Stimulated activated CD4-positive, alpha-beta T cell treated with anti-CD3 and anti-CD28 coated beads, Interleukin-1b, Interleukin-23, amount 100 ng/mL, for 1 hour (primary cell): ENCODE measurements at regions not wholly inside any gene's neighbourhood (a gene's known extent, or its start where the extent isn't known, plus 50 kb on each side); places are given as distances from the start of the nearest gene placed in this dataset.
A peak's percentile ranks its signal among the peaks of the same experiment; 100 is the strongest.

Source experiments
- DNase-seq, 2 donors: peaks; one replicate each; pipeline ENCODE4 v3.0.0-alpha.2; 2020; ENCODE audit warnings: low read depth in 2 of 2

DNA sequence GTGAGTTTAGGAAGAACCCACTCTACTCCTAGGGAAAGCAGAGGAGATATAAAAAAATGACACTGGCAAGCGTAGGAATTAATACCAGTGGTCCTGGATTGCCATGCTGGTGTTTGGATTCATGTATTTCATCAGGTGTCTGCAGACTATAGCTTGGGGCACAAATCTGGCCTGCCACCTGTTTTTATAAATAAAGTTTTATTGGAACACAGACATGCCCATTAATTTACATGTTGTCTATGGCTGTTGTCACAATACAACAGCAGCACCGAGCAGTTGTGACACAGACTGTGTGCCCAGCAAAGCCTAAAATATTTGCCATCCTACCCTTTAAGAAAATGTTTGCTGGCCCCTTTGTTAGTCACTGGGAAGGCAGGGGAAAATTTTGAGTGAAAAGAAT, 553.2 kb downstream of the VRK1 start:
- no peak for DNase-seq

DNA sequence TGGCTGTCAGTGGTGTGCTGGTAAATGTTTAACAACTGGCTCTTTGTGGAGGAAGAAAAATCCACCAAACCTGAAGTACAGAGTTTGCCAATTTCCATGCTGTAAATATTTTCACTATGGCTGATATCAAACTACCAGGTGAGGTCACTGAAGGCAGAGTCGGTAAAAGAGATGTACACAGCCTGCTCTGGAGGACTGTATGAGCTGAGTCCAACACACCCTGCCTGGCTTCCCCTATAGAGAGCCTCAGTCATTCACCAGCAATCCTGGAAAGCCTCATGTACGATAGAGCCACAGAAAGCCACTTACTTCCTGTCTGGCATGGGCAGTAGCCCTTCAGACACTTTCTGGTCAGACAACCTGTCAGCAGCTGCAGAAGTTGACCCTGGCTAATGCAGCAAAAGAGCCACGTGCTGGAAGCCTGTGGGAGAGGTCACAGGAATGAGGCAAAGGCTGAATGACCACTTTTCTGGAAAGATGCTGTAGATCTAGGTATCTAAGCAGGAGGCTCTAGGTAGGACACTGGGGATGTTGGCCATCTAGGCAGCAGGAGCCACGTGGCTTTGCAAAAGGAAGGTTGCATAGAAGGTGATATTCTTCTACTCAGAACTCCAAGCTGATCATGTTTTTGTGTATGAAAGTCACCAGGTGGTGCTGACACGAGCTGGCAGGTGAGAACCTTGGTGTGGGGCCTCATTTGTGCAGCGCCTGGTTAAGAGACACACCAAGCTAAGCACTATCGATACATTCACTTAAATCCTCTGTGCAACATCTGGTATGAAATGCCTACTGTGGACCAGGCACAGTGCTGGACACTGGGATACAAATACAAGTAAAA, 553.9 kb downstream of the VRK1 start:
- no peak for DNase-seq

DNA sequence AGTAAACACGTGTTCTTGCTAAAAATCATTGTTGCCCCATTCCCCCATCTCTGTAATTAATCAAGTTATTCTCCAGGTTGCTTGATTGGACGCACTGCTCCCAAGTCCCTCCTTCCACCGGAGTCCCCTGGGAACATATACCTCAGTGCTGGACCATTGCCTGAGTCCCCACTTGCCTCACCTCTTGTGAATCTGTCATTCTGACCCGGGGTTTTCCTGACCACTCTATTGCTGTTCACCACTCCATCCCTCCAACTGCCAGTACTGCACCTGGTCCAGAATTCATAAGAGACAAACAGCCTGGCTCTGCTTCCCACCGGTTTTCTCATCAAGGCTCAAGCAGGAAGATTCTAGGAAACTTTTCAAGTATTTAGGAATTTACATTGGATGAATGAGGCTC, 555.9 kb downstream of the VRK1 start:
- DNase-seq: no peak

DNA sequence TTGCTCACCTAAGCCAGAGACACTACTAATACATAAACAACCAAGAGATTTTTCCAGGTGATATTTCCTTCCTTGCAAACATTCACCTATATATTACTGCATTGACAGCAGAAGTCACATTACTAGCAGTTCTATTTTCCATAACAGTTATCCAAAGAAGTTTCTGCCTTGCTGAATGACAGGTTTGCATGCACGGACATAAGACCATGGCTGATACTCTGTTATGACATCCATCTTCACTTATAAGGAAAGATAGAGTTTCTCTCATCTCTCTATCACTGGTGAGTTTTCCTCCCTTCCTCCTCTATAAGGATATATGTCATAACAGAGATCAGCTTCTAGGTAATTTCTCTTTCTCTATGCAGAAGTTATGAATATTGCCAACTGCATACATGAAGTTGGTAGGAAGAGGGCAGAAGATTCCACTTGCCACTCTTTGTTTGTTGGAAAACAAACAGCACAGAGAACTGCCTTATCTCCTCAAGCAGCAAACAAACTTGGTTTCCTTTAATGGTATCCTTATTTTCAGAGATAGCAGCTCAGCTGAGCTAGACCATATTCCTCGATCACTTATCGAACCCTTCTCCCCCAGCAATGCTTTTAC, 557.0 kb downstream of the VRK1 start:
- DNase-seq: no peak

DNA sequence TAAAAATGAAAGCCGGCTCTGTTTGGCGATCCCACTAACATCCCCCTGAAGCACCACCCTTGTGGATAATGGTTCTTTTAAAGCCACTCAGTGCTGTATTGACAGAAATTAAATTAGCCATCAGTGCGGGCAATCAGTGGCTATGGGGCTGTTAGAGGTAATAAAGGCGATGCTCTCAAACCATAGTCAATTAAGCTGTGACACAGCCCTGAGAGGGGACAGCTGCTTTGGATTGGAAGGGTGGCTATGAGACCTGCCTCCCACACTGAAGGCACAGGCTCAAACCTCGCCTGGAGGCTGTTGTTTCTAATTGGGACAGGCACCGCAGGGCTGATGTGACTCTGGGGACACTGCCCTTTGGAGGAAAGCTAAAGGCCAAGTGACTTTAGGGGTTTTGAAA, 562.2 kb downstream of the VRK1 start:
- DNase-seq: no peak

DNA sequence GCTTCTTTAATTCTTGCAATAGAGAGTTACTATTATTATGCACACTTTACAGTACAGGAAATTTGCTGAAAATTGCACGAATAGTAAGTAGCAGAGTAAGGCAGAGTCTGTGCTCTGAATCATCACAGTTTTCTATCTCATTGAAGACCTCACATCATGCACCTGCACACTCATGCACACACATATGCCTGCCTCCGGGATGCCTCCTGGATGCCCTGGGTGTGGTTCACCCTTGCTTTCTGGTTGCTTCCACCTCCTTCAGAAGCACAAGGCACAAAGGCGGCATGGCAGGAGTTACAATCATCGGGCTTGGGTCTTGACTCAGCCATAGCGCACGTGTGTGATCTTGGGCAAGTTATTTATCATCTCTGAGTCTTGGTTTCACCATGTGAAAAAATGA, 564.0 kb downstream of the VRK1 start:
- no peak for DNase-seq

DNA sequence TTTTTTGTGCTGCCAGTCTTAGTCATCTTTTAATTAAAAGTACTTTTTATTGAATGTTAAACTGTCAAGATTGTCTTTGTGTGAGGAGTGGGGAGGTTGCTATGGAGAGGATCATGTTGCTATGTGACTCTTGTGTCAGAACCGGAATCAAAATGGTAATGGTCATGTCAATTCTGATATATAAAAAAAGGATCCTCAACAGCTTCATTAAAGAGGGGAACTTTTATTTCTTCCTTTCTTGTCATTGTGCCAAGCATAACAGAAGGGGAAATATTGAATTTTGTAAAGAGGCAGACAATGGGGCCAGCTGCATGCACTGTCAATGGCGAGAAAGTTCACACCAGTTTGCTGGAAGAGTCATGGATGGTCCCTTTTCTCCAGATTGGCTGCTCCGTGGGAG, 564.8 kb downstream of the VRK1 start:
- no peak for DNase-seq

DNA sequence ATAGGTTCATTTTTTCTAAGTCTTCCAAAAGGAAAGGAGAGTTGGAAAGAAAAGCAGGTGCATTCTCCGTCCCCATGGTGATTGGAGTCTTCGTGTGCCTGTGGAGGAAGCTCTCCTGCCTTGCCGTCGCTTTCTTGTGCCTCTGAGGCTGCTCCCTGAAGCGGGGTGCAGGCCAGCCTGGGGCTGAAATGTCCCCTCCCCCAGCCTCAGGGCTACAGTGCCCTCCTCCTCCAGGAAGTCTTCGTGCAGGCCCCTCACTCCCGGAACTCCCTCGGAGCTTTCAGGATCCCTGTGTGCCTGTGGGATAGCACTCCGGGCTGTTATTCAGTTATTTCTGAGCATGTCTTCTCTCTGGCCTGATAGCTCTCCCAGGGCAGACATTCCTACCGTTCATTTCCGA, 569.2 kb downstream of the VRK1 start:
- no peak for DNase-seq

DNA sequence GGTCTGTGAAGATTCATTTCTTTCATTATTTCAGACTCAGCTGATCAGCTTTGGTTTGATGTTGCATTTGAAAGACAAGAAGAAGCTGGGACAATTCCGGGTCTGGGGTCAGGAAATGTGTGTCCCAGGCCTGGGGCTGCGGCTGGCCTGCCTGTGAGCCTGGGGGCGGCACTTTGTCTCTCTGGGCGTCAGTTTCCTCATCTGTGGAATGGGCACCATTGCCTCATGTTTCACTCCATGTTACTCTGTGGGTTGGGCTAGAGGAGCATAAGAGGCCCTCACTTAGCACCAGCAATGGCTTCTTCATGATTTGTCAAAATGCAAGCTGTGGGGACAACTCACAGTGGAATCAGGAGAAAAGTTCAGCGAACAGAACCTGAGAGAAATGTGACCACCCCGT, 570.1 kb downstream of the VRK1 start:
- DNase-seq: no peak

DNA sequence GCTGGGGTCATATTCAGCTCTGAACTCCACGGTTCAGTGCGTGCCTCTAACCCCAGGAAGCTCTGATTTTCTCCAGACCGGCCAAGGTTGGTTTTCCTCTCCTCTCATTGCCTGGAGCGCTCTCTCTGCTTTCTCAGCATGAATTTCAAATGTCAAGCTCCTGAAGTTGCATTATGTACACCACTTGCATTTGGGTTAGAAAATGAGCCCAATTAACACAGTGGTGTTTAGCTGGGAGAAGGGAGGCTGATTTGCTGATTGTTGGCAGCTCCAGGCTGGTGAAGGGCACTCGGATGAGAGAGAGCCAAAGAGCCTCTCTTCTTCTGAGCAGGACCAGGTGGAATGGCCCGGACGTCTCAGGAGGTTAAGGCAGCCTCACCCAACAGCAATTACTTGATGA, 570.9 kb downstream of the VRK1 start:
- DNase-seq: no peak

DNA sequence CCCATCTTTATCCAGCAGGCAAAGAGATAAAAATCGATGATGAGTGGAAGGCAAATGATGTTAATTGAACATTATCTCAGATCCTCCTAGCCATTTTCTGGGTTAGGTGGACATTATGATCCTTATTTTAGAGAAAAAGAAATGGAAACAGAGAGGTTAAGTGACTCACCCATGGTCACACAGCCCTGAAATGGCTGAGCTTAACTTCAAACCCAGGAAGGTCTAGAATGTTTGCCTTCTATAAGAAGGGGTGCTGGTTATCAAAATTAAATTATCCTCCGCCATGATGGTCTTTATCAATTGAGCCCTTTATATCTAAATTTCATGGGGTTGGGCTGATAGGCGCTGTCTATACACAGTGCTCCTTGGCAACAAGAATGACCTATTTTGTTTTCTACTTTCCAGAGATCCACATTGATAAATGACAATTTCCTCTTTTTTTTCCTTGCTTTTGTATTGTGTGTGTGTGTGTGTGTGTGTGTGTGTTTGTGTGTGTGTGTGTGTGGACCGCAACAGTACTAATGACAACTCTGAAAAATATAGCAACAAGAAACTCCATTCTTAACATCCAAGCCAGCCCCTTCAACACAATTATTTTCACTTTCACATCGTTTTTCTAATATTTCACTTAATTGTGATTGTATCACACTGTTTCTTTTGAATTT, 571.9 kb downstream of the VRK1 start:
- no peak for DNase-seq

DNA sequence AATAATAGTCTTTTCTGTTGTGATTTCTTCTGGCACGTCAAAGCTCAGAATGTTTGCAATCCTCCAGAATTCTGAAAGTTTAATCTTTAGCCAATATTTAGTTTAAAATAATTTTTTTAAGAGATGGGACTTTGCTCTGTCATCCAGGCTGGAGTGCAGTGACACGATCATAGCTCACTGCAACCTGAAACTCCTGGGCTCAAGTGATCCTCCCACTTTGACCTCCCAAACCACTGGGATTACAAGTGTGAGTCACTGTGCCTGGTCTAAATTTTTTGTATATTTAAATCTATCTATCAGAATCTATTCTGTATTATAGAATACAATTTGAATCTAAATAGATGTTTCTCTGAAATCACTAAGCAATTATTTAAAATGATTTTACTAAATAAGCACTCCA, 572.7 kb downstream of the VRK1 start:
- no peak for DNase-seq

DNA sequence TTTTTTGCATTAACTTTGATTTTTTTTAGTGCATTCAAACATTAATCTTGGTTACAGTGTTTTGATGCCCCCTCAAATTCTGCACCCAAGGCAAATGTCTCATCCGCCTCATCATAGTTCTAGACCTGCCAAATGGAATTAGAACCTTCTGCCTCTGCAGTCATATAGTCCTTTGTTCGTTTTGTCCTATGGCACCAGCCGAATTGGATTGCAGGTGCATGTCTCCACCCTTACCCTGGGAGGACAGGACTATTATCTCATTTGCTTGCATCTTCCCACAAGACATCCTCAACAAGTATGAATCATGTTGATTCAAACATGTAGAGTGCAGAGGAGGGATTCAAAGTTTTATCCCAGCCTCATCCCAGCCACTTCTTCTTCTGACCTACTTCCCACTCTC, 579.1 kb downstream of the VRK1 start:
- DNase-seq: no peak

DNA sequence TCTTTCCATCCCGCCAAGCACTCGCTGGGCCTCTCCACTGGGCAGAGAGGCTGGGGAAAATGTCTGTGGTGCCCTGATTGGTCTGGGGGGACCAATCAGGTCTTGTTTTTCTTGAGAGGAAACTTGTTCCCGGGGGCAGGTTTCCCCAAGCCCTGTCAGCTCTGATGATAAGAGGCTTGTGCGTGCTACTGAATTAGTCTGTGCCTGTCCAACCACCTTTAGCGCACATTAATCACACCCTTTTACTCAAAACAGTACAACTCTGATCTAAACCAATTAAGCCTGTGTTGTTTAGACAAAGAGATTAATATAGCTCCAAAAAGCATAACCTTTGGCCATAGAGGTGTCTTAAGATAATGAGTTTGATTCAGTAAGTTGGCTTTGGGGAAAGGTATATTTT, 580.4 kb downstream of the VRK1 start:
- no peak for DNase-seq

DNA sequence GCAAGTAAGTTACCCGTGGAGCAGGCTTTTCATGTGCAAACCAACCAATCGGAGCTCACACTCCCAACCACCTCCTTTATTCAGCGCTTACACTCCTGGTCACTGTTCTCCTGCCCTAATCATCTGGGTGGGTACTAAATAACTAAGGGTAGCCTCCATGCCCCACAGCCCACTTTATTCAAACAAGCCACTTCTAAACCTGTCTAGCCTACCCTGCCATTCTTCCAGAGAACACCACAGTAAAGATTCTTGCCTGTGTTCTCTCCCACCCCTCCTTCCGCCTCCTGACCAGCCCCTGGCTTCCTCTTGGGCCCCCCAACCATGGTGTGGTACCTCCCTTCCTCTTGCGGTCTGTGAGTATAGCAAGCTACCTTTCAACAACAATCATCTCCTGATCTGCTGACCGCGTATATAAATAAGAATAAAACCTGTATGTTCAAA, 581.9 kb downstream of the VRK1 start:
- no peak for DNase-seq

DNA sequence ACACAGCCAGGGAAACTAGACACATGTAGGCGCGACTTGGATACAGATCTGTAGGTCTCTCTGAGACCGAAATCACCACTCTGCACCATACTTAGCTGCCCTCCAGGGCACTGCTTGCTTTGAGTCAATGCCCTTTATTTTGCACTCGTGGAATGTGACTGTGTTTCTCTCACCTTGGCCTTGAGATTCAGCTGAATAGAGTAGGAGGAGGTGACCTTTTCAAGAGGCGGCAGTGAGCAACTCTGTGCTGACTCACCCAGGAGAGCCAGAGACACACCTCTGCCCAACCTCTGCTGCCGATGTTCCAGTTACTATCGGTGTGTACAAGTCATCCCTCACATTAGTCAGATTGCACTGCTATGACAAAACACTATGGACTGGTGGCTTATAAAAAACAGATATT, 583.4 kb downstream of the VRK1 start:
- peak; percentile 8 to 28 for DNase-seq

DNA sequence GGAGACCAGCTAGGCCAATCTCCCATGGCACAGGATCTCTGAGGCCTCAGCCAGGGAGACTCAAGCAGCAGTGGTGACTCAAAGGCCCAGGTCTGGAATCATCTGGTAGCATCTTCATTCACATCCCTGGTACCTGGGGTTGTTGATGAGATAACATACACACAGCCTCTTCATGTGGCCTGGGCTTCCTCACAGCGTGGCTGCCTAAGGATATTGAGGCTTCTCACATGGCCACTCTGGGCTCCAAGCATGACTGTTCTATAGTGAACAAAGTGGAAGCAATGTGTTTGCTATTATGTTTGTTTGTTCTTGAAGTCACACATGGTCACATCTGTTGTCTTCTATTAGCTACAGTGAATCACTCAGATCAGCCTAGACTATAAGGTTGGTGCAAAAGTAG, 584.1 kb downstream of the VRK1 start:
- no peak for DNase-seq

DNA sequence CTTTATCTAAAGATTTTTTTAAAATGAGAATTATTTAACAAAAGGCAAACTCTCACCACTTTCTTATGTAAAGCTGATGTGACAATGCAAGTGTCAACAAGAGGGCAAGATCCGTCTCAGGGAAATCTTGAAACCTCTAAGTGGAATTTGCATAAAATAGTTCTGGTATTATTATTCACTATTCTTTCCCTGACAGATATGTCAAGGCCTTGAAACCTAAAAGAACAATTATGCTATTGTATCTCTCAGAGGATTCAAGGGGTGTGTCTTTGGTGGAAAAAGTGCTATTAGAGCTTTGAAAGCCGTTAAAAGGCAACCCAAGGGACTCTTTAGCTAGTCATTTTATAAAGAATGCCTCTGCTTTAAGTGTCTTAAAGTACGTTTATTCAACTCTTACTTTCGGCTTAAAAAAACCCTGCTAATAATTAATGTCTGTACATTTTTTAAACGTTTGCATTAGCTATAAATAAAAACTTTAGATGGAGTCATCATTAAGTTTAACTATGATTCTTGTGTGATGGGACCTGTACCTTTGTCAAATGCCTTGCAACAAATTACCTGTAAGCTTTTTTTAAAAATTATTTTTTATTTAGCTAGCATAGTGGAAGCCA, 585.5 kb downstream of the VRK1 start:
- DNase-seq: no peak

DNA sequence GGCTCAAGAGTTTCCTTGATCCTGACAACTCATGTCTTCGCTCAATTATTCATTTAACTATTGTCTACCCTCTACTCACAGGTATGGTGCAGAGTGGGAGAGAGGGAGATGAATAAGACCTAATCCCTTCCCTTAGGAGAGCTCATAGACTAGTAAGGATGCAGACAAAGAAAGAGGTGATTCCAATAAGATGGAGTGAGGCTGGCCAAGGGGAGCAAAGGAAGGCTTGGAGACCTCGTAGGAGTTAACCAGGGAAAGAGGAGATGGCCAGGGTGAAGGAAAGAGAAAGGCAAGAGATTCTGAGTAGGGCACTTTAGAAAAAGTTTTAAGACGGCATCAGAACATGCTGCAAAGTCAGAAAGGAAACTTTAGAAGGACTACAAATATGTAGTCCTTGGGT, 588.5 kb downstream of the VRK1 start:
- DNase-seq: no peak

DNA sequence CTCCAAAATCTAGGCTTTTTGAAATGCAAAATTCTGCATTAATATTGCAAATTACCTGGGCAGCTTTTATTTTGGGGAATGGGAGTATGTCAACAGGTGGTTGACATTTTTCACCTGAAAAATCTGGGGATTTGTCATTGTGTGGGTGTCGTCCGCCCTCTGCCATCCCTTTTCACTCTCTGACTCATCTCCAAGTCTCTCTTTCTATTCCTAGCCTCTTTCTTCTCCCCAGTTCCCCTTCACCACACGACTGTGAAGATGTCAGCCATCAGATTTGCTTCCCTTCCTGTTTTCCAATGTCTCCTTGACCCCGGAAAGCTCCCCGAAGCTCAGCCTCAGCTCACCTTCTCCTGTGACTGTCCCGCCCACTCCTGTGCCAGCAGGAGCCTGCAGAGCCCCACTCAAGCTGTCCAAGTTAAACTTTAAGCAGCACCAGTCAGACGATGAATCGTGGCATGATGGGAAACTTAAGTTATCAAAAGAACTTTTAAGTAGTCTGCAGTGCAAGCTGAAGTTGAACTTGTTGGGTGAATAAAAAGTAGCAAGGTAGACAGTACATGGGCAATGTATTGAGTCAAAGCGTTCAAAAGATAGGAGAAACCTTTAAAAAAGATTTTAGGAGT, 590.2 kb downstream of the VRK1 start:
- DNase-seq: no peak

DNA sequence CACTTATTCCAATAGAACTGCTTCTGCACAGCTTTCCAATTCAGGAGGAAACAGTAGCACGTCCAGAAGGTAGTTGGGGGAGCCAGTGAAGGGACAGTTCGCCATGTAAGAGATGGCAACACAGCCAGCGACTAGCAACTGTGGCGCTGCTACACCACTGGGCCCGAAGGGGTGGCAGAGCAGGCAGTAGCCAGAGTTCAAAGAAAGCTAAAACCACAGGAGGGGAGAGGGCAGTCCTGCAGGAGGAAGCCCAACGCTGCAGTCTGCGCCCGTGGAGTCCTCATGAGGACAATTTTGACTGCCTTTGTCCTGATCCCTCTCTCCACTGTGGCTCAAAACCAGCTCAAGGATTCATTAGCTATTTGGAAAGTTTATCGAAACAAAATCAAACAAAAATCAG, 591.2 kb downstream of the VRK1 start:
- no peak for DNase-seq

DNA sequence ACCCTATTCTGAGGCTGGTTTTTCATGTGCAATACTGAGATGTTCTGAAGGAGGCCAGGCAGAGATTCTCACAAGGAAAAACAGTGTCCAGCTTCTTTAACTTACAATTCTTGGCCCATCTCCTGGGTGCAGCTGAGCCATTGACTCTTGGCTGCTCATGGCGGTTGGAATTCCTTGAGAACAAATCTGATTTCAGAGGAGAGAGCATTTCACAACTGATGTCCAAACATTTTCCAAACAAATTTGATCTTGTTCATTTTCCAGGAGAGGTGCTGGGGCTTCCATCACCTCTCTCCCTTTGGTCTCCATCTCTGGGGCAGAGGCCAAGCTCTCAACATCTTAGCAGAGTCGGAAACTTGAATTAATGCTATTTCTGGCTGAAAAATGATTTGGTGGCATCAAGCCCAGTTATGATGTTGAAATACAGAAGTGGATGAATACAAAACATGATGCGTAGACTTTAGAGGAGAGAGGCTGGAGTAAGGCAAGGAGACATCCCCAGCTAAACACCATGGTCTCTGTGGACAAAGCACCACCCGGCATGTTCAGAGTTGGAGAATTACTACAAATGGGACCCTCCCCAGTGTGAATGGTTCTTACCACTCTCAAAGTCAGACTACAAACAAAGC, 593.0 kb downstream of the VRK1 start:
- DNase-seq: no peak
